Cardiac fibroblast (primary cell): ENCODE measurements at regions not wholly inside any gene's neighbourhood (a gene's known extent, or its start where the extent isn't known, plus 50 kb on each side); places are given as distances from the start of the nearest gene placed in this dataset.

Source experiments
- DNase-seq, 2 donors: peaks; one replicate each; pipeline versions ENCODE4 v3.0.0 to v3.0.0-alpha.2; 2010; ENCODE audit warnings: low read depth in 2 of 2
- H3K4me3 ChIP-seq, 2 donors: replicated peaks in 1 of 2; 1 replicate in 1 of 2; 2 replicates in 1 of 2; pipeline ENCODE4 v1.5.1; 2011; ENCODE audit warnings: low read depth in 2 of 2, low read length in 2 of 2, mild to moderate bottlenecking in 2 of 2, moderate library complexity in 1 of 2
- CTCF ChIP-seq: IDR thresholded peaks from one replicate; pipeline ENCODE4 v1.5.1; 2011; ENCODE audit warnings: low read depth, mild to moderate bottlenecking, low read length, inconsistent platforms

GRCh38 chr1:221644145-221644448 lies 97.8 kb downstream of the DUSP10 start:
- H3K4me3 ChIP-seq, result no peak overlapping the region
- no peak for TF ChIP-seq CTCF
- DNase-seq, result no peak

GRCh38 chr1:221644663-221645258 lies 97.1 kb downstream of the DUSP10 start:
- no peak for DNase-seq
- TF ChIP-seq CTCF, result no peak
- H3K4me3 ChIP-seq, result no peak overlapping the region

GRCh38 chr1:221648201-221648600 lies 93.7 kb downstream of the DUSP10 start:
- H3K4me3 ChIP-seq, result no peak overlapping the region
- TF ChIP-seq CTCF, result no peak
- DNase-seq, result no peak
